ENCODE measurements at regions not wholly inside any gene's neighbourhood (a gene's known extent, or its start where the extent isn't known, plus 50 kb on each side); places are given as distances from the start of the nearest gene placed in this dataset.
"Not testable (repeated sequence)": the region's sequence is repeated elsewhere in the genome, so short reads cannot be mapped to it uniquely, and the experiment has no call there.

- no CpG with 5 or more reads among the region's 4 CpGs for WGBS (ENCODE audit: insufficient coverage, low lambda C conversion rate)
Observed at GRCh38 chr5:174526177-174526576, 198.2 kb upstream of the MSX2 start.

GRCh38 chr5:174527916-174528540 is 196.4 kb upstream of the MSX2 start:
- Histone ChIP-seq H3K36me3 (ENCODE audit: control insufficient read depth, insufficient read depth, low read length) (no peaks in the 10 kb centered on the region), H3K9me3 (ENCODE audit: control insufficient read depth, low read depth, low read length) (no peaks in the 10 kb centered on the region), H3K4me3 (ENCODE audit: low read length) (no peak overlapping the region), H3K27ac (ENCODE audit: low read length) (no peak overlapping the region), H3K27me3 (ENCODE audit: control insufficient read depth, insufficient read depth, low read length) (no peaks in the 10 kb centered on the region), H3K4me1 (ENCODE audit: control insufficient read depth, insufficient read depth, low read length) (peaks cover 35% of the 10 kb centered on the region)
- no CpG with 5 or more reads among the region's 11 CpGs for WGBS (ENCODE audit: insufficient coverage, low lambda C conversion rate)
- DNase-seq, result peak; percentile 42 to 79

More at GRCh38 chr5:174526177-174526576, 198.2 kb upstream of the MSX2 start:
- Histone ChIP-seq H3K27me3 (ENCODE audit: control insufficient read depth, insufficient read depth, low read length) (no peaks in the 10 kb centered on the region), H3K4me3 (ENCODE audit: low read length) (no peak overlapping the region), H3K27ac (ENCODE audit: low read length) (no peak overlapping the region), H3K36me3 (ENCODE audit: control insufficient read depth, insufficient read depth, low read length) (no peaks in the 10 kb centered on the region), H3K4me1 (ENCODE audit: control insufficient read depth, insufficient read depth, low read length) (peaks cover 29% of the 10 kb centered on the region), H3K9me3 (ENCODE audit: control insufficient read depth, low read depth, low read length) (no peaks in the 10 kb centered on the region)
- peak in 1 of 2 donors; percentile 8 for DNase-seq

GRCh38 chr5:174528821-174529544 is 195.4 kb upstream of the MSX2 start:
- H3K27ac ChIP-seq (ENCODE audit: low read length), result no peak overlapping the region
- WGBS (ENCODE audit: insufficient coverage, low lambda C conversion rate), result no CpG with 5 or more reads among the region's 6 CpGs
- H3K4me1 ChIP-seq (ENCODE audit: control insufficient read depth, insufficient read depth, low read length), result peaks cover 35% of the 10 kb centered on the region
- H3K27me3 ChIP-seq (ENCODE audit: control insufficient read depth, insufficient read depth, low read length), result no peaks in the 10 kb centered on the region
- H3K4me3 ChIP-seq (ENCODE audit: low read length), result no peak overlapping the region
- DNase-seq, result peak; percentile 58 to 63
- no peaks in the 10 kb centered on the region for H3K9me3 ChIP-seq (ENCODE audit: control insufficient read depth, low read depth, low read length)
- no peaks in the 10 kb centered on the region for H3K36me3 ChIP-seq (ENCODE audit: control insufficient read depth, insufficient read depth, low read length)

- Histone ChIP-seq H3K27me3 (ENCODE audit: control insufficient read depth, insufficient read depth, low read length) (no peaks in the 10 kb centered on the region), H3K4me1 (ENCODE audit: control insufficient read depth, insufficient read depth, low read length) (peaks cover 41% of the 10 kb centered on the region), H3K9me3 (ENCODE audit: control insufficient read depth, low read depth, low read length) (no peaks in the 10 kb centered on the region), H3K36me3 (ENCODE audit: control insufficient read depth, insufficient read depth, low read length) (no peaks in the 10 kb centered on the region), H3K27ac (ENCODE audit: low read length) (no peak overlapping the region), H3K4me3 (ENCODE audit: low read length) (no peak overlapping the region)
- DNase-seq, result no peak
- WGBS (ENCODE audit: insufficient coverage, low lambda C conversion rate), result 100% methylated on average over 3 of the region's 9 CpGs
Observed at GRCh38 chr5:174529925-174530681, 194.3 kb upstream of the MSX2 start.

- Histone ChIP-seq H3K9me3 (ENCODE audit: control insufficient read depth, low read depth, low read length) (no peaks in the 10 kb centered on the region), H3K27me3 (ENCODE audit: control insufficient read depth, insufficient read depth, low read length) (no peaks in the 10 kb centered on the region), H3K4me1 (ENCODE audit: control insufficient read depth, insufficient read depth, low read length) (peaks cover 49% of the 10 kb centered on the region), H3K27ac (ENCODE audit: low read length) (peak overlapping the region; percentile 89), H3K36me3 (ENCODE audit: control insufficient read depth, insufficient read depth, low read length) (no peaks in the 10 kb centered on the region), H3K4me3 (ENCODE audit: low read length) (no peak overlapping the region)
- no peak for DNase-seq
- WGBS (ENCODE audit: insufficient coverage, low lambda C conversion rate), result 80% methylated on average over 1 of the region's 7 CpGs
Observed at GRCh38 chr5:174531782-174532191, 192.6 kb upstream of the MSX2 start.

GRCh38 chr5:174532455-174533453 is 191.6 kb upstream of the MSX2 start:
- Histone ChIP-seq H3K4me1 (ENCODE audit: control insufficient read depth, insufficient read depth, low read length) (peaks cover 49% of the 10 kb centered on the region), H3K27ac (ENCODE audit: low read length) (peak overlapping the region; percentile 89), H3K27me3 (ENCODE audit: control insufficient read depth, insufficient read depth, low read length) (no peaks in the 10 kb centered on the region), H3K4me3 (ENCODE audit: low read length) (no peak overlapping the region), H3K9me3 (ENCODE audit: control insufficient read depth, low read depth, low read length) (peaks cover 2% of the 10 kb centered on the region), H3K36me3 (ENCODE audit: control insufficient read depth, insufficient read depth, low read length) (no peaks in the 10 kb centered on the region)
- peak; percentile 93 to 96 for DNase-seq
- no CpG with 5 or more reads among the region's 19 CpGs for WGBS (ENCODE audit: insufficient coverage, low lambda C conversion rate)

GRCh38 chr5:174533751-174534241 is 190.6 kb upstream of the MSX2 start:
- WGBS (ENCODE audit: insufficient coverage, low lambda C conversion rate), result no CpG with 5 or more reads among the region's 5 CpGs
- peak overlapping the region; percentile 89 for H3K27ac ChIP-seq (ENCODE audit: low read length)
- no peak overlapping the region for H3K4me3 ChIP-seq (ENCODE audit: low read length)
- H3K36me3 ChIP-seq (ENCODE audit: control insufficient read depth, insufficient read depth, low read length), result no peaks in the 10 kb centered on the region
- H3K27me3 ChIP-seq (ENCODE audit: control insufficient read depth, insufficient read depth, low read length), result no peaks in the 10 kb centered on the region
- DNase-seq, result peak; percentile 84 to 94
- H3K9me3 ChIP-seq (ENCODE audit: control insufficient read depth, low read depth, low read length), result peaks cover 2% of the 10 kb centered on the region
- H3K4me1 ChIP-seq (ENCODE audit: control insufficient read depth, insufficient read depth, low read length), result peaks cover 46% of the 10 kb centered on the region

GRCh38 chr5:174535669-174536068 is 188.7 kb upstream of the MSX2 start:
- WGBS (ENCODE audit: insufficient coverage, low lambda C conversion rate), result no CpG with 5 or more reads among the region's 3 CpGs
- Histone ChIP-seq H3K9me3 (ENCODE audit: control insufficient read depth, low read depth, low read length) (peaks cover 2% of the 10 kb centered on the region), H3K4me1 (ENCODE audit: control insufficient read depth, insufficient read depth, low read length) (peaks cover 46% of the 10 kb centered on the region), H3K27ac (ENCODE audit: low read length) (no peak overlapping the region), H3K27me3 (ENCODE audit: control insufficient read depth, insufficient read depth, low read length) (no peaks in the 10 kb centered on the region), H3K4me3 (ENCODE audit: low read length) (no peak overlapping the region), H3K36me3 (ENCODE audit: control insufficient read depth, insufficient read depth, low read length) (no peaks in the 10 kb centered on the region)
- DNase-seq, result peak in 1 of 2 donors; percentile 42

- no CpG with 5 or more reads among the region's 5 CpGs for WGBS (ENCODE audit: insufficient coverage, low lambda C conversion rate)
- H3K4me3 ChIP-seq (ENCODE audit: low read length); H3K27me3 ChIP-seq (ENCODE audit: control insufficient read depth, insufficient read depth, low read length): not testable (repeated sequence)
Observed at GRCh38 chr5:174539823-174540222, 184.6 kb upstream of the MSX2 start.

More at GRCh38 chr5:174539823-174540222, 184.6 kb upstream of the MSX2 start:
- H3K9me3 ChIP-seq (ENCODE audit: control insufficient read depth, low read depth, low read length); DNase-seq; H3K36me3 ChIP-seq (ENCODE audit: control insufficient read depth, insufficient read depth, low read length); H3K27ac ChIP-seq (ENCODE audit: low read length): not testable (repeated sequence)
- peaks cover 27% of the 10 kb centered on the region for H3K4me1 ChIP-seq (ENCODE audit: control insufficient read depth, insufficient read depth, low read length)
